Urothelium cell line (cell line): ENCODE measurements at regions not wholly inside any gene's neighbourhood (a gene's known extent, or its start where the extent isn't known, plus 50 kb on each side); places are given as distances from the start of the nearest gene placed in this dataset.
A peak's percentile ranks its signal among the peaks of the same experiment; 100 is the strongest.
"Not testable (repeated sequence)": the region's sequence is repeated elsewhere in the genome, so short reads cannot be mapped to it uniquely, and the experiment has no call there.

ENCODE experiments used
- DNase-seq: peaks from one replicate; pipeline ENCODE4 v3.0.0; 2011; ENCODE audit warnings: low spot score, mixed read lengths
- FAIRE-seq: peaks from 2 replicates; lab custom pipeline; 2011; peaks lifted over from hg19 to GRCh38; lab: Jason Lieb, UNC

DNA sequence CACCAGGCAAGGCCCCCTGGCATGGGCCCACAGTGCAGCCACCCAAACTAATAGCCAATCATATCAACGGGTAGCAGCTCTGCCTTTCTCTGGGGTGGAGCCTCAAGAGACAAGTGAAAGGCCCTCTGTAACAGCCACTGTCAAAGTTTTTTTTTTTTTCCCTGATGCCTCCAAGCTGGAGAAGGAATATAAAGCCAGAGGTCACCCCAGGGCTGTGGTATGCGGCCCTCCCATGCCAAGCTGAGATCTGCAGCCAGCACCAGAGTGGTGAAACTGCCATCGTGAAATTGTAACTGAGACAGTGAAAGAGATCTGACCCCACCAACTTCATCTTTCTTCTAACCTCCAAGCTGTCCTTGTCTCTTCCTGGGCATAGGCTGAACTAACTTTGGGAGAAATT lies 407.0 kb downstream of the KLHL4 start:
- DNase-seq (no peak), FAIRE-seq (no peak)

DNA sequence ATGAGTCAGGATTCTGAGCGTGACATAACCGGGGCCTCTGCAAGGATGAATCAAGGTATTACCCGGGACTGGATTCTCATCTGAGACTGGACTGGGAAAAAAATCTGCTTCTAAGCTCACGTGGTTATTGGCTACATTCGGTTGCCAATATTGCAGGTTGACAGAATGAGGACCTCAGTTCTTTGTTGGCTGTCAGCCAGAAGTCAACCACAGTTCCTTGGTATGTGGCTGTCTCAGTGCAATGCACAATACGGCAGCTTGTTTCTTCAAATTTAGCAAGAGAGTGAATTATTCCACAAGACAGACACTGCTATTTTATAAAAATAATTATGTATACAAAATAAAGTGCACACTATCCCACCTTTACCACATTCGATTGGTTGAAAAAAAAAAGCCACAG lies 424.2 kb downstream of the KLHL4 start:
- no peak for FAIRE-seq
- DNase-seq: peak; percentile 22

DNA sequence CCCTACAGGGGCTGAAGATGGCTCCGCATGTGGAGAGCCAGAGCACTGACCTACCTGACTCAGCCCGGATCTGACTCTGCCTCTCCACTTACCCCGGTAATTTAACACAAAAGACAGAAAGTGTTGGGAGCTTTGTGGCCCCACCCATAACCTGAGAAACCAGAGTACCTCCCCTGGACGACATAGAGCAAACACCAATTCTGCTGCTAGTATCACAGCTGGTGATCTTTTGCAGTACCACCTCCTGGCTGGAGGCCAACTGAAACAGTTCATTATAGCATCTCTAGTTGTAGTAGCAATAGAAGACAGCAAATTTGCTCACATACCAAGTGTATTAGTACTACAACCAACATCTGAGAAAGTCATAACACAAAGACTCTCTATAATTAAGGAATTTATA lies 443.9 kb downstream of the KLHL4 start:
- FAIRE-seq (no peak), DNase-seq (no peak)

DNA sequence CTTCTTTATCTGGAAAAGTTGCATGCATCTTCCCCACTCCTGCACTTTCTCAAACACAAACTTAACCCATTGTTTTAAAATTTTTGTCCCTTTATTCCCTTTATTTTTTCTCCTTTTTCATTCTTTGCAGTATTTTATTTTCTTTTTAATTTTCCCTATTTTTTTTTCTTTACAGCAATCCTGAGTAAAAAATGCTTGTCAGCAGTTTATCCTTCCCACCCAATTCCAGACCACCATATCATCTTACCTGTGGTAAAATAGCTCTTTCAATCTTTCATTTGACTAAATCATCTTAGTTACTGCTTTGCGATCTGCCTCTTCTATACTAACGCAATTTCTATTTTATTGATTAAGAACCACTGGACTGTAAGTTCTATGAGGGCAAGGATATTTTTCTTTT lies 450.5 kb downstream of the KLHL4 start:
- FAIRE-seq (no peak), DNase-seq (no peak)

DNA sequence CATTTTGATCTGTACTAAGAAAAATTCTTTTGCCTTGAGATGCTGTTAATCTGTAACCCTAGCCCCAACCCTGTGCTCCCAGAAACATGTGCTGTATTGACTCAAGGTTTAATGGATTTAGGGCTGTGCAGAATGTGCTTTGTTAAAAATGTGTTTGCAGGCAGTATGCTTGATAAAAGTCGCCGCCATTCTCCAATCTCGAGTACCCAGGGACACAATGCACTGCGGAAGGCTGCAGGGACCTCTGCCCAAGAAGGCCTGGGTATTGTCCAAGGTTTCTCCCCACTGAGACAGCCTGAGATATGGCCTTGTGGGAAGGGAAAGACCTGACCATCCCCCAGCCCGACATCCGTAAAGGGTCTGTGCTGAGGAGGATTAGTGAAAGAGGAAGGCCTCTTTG lies 454.5 kb downstream of the KLHL4 start:
- not testable (repeated sequence) for FAIRE-seq, DNase-seq

DNA sequence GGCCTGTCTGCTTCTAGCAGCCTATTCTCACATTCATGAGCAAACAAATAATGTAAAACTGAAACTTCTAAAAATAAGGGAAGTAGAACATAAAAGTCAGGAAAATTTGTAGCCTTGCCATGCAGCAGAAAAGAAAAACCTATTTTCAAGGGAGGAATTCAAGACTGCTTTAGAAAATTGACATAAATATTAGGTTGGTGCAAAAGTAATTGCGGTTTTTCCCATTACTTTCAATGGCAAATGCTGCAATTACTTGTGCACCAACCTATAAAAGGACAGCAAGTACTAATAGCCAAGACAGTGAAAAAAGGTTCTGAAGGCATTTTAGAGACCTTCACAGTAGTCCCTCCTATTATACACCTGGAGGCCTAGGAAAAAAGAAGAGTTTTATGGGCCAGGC lies 457.8 kb downstream of the KLHL4 start:
- no peak for DNase-seq

DNA sequence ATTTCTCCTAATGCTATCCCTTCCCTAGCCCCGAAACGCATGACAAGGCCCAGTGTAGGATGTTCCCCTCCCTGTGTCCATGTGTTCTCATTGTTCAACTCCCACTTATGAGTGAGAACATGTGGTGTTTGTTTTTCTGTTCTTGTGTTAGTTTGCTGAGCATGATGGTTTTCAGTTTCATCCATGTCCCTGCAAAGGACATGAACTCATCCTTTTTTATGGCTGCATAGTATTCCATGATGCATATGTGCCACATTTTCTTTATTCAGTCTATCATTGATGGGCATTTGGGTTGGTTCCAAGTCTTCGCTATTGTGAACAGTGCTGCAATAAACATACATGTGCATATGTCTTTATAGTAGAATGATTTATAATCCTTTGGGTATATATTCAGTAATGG lies 490.3 kb downstream of the KLHL4 start:
- not testable (repeated sequence) for FAIRE-seq

More for the DNA sequence above, 457.8 kb downstream of the KLHL4 start:
- FAIRE-seq: no peak

DNA sequence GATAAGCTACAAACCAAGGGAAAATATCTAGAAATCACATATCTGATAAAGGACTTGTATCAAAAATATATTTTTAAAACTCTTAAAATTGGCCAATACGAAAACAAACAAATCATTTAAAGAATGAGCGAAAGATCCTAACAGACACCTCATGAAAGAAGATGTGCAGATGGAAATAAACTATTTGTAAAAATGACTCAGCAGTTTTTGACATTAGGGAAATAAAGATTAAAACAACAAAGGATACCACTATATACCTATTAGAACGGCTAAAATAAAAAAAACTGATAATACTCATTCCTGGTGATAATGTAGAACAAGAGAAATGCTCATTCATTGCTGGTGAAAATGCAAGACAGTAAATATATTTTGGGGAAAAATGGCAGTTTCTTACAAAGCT lies 506.4 kb downstream of the KLHL4 start:
- DNase-seq (no peak), FAIRE-seq (no peak)

More for the DNA sequence above, 490.3 kb downstream of the KLHL4 start:
- DNase-seq: not testable (repeated sequence)

DNA sequence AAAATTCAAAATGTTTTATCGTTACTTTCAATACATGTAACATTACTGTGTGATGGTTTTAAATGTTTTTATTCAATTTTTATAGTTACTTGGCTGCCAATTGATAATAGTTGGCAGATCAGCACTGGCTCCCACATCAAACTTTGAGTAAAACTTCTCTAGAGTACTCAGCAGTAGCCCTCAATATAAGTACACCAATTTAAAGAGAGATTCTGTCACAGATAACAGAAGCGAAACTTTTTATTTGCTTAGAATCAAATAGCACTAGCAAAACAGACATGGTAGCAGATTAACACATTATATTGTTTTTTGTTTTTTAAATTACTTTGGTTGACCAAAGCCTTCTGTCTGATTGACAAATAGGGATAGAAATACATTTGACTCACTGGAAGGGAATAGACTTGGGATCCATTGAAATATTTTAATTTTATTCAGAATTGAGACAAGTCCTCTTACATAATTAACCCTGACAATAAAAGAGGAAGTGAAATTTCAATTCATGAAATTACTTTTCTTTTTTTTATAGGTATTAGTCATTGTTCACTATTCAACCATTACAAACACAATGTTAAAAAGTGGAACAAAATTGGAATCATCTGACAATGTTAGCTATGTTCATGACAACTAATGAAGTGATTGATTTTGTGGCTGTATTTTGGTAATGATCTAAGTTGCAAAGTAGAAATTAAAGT lies 554.9 kb downstream of the KLHL4 start:
- FAIRE-seq: no peak

DNA sequence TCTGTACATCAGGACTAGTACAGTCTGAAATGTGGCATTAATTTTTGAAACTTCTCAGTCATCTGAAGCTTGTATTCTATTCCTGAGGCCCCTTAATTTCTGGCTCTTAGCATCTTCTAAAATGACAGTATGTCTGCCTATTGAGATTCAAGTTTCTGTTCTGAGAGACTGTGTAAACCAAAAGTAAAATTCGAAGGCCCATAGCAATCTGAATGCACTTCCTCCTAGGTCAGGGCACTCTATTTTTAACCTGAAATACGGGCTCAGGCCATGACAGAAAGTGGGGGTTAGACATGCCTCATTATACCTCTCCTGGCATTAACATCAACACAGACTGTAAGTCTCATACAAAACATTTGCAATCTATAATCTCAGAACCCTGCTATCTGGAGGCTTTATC lies 584.4 kb downstream of the KLHL4 start:
- FAIRE-seq: no peak
- no peak for DNase-seq

More for the DNA sequence above, 554.9 kb downstream of the KLHL4 start:
- no peak for DNase-seq

DNA sequence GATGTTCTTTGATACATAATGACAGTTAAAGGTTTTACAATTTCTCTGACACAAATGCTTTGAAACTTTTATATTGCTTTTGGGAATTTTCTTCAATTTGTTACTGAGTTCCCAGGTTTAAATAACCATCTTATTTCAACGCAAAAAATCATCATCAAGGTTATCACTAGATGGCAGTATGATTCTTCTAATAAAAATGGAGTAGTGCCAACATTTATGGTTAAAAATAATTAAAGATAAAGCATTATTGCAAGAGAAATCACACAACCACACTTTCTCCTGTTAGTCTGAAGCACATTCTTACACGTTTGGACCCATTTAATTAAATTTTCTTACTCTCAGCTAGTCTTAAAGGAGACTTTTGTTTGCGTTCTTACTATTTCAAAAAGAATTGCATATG lies 611.3 kb upstream of the CPXCR1 start:
- no peak for FAIRE-seq

DNA sequence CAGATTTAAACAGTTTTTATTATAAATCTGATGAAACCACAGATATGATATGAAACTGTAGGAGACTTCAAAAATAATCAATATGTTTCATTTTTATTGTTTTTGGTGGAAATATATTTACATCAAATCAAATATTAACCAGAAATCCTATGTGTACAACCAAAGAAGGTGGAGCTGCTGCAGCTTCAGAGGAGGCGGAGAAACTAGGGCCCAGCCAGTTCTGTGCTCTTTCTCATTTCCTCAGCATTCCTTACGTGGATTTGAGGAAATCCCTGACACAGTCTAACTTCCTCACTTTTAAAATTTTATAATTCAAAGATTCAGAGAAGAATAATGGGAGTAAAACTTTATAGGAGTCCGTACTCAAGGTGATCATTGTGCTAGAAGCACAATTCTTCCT lies 610.7 kb upstream of the CPXCR1 start:
- FAIRE-seq: no peak
- DNase-seq: no peak

More for the DNA sequence above, 611.3 kb upstream of the CPXCR1 start:
- DNase-seq: peak; percentile 1

DNA sequence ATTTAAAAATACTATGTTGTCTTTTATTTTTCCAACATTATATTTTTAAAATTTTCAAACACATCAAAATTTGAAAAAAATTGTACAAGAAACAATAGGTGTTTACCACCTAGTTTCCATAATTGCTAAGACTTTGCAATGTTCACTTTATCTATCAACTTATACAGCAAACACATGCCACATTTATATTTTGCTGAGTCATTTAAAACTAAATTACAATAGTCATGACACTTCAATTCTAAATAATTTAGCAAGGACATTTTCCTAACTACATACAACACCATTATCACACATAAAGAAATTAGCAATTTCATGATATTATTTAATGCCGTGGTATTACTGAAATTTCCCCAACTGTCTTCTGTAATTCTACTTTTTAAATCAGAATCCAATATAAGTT lies 600.4 kb upstream of the CPXCR1 start:
- FAIRE-seq (no peak), DNase-seq (no peak)

DNA sequence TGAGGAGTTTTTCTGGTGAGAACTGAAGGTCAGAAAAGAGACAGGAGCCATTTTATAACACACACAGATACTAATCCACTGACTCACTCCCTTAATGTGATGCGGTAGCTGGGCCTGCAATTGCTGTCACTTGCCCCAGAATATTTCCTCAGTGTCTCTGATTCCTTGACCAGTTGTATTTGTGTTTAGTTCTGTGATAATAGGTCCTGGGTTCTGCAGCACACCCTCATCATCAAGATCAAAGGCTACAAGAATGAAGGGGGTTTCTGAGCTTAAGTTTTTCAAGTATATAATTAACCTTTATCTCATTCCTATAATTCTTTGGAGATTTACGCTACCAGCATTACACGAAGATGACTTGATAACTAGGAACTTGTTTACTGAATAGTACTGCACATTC lies 576.5 kb upstream of the CPXCR1 start:
- no peak for FAIRE-seq
- DNase-seq: peak; percentile 4

DNA sequence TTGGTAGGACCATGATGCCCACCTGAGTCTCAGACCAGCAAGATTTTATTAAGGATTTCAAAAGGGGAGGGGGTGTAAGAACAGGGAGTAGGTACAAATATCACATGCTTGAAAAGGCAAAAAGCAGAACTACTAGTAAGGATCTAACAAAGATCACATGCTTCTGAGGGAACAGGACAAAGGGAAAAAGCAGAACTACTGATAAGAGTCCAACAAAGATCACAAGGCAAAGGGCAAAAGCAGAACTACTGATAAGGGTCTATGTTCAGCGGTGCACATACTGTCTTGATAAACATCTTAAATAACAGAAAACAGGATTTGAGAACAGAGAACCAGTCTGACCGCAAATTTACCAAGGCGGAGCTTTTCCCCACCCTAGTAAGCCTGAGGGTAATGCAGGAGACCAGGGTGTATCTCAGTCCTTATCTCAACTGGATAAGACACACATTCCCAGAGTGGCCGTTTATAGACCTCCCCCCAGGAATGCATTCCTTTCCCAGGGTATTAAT lies 573.0 kb upstream of the CPXCR1 start:
- not testable (repeated sequence) for FAIRE-seq, DNase-seq

DNA sequence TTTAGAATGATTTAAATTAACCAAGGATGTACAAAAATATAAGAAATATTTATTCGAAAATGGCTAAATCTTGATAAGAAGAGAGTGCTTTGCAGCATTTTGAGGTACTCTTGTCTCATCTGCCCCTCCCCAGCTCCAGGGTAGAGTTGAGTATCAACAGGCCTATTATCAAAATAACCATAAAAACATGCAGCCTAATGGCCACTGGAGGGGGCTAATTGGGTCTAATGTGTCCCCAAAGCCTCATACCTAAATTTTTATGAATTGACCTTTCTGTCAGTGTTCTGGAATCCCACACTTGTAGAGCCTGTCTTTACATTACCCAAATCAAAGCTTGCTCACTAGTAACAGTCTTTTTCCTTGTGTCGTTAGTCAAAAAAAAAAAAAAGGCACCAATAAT lies 544.9 kb upstream of the CPXCR1 start:
- DNase-seq (no peak), FAIRE-seq (no peak)

DNA sequence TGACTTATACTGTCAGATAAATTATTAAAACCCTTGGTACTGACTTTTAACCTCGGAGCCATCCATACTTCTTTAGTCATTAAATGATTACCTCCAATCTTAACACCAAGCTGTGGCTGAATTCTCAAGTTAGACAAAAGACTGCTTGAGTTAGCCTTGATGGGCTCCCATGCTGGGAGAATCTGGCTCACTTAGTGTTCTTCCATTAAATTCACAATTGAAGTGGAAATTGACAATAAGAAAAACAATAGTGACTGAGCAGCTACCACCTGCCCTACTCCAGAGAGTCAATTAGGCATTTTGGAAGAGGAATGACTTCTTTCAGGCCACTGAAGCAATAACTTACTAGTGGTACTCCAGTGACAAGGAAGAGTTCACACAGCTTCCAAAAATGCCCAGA lies 503.0 kb upstream of the CPXCR1 start:
- DNase-seq: no peak
- FAIRE-seq: no peak

DNA sequence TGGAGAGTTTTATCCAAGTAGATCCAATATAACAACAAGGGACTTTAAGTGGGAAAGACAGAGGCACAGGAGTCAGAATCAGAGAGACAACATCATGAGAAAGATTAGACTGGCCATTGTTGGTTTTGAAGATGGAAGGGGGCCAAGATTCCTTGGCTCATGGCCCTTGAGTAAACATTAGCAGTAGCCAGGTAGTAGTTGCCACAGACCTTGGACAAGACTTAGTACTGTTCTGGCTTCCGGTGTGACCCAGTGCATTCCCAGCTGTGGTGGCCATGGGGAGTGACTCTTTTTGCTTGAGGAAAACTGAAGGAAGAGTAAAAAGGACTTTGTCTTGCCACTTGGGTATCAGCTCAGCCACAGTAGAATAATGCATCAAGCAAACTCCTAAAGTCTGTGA lies 462.2 kb upstream of the CPXCR1 start:
- DNase-seq (peak; percentile 15), FAIRE-seq (no peak)

DNA sequence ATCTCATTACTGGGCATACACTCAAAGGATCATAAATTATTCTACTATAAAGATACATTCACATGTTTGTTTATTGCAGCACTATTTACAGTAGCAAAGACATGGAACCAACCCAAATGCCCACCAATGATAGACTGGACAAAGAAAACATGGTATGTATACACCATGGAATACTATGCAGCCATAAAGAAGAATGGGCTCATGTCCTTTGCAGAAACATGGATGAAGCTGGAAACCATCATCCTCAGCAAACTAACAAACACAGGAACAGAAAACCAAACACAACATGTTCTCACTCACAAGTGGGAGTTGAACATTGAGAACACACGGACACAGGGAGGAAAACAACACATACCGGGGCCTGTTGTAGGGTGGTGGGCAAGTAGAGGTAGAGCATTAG lies 433.1 kb upstream of the CPXCR1 start:
- FAIRE-seq, DNase-seq: not testable (repeated sequence)

DNA sequence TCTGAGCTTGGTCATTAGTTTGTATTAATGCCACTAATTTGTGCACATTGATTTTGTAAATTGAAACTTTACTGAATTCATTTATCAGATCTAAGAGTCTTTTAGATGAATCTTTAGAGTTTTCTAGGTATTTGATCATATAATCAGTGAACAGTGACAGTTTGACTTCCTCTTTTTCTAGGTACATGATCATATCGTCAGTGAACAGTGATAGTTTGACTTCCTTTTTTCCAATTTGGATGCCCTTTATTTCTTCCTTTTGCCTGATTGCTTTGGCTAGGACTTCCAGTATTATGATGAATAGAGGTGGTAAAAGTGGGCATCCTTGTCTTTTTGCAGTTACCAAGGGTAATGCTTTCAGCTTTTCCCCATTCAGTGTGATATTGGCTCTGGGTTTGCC lies 421.4 kb upstream of the CPXCR1 start:
- FAIRE-seq: no peak
- no peak for DNase-seq

DNA sequence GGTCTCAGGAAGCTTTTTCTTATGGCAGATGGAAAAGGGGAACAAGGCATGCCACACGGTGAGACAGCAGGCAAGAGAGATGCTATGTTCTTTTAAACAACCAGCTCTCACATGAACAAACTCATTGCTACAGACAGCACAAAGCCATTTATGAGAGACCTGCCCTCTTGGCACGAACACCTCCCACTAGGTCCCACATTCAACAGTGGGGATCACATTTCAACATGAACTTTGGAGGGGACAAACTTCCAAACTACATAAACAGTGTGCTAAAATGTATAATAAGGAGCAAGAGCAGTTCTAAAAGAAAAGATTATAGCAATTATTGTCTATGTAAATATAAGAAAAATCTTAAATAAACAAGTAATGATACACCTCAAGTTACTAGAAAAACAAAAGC lies 391.8 kb upstream of the CPXCR1 start:
- DNase-seq (no peak), FAIRE-seq (no peak)

DNA sequence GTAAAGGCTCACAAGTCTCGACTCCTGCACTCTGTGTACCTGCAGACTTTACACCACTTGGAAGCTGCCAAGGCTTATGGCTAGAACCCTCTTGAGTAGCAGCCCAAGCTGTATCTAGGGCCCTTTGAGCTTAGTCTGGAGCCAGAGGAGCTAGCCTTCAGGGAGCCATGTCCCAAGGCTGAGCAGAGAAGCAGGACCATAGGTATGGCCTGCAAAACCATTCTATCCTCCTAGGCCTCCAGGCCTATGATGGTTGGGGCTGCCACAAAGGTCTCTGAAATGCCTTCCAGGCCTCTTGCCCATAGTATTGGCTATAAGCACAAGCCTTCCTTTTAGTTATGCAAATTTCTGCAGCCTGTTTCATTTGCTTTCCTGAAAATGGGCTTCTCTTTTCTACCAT lies 380.7 kb upstream of the CPXCR1 start:
- FAIRE-seq: no peak
- DNase-seq: no peak

DNA sequence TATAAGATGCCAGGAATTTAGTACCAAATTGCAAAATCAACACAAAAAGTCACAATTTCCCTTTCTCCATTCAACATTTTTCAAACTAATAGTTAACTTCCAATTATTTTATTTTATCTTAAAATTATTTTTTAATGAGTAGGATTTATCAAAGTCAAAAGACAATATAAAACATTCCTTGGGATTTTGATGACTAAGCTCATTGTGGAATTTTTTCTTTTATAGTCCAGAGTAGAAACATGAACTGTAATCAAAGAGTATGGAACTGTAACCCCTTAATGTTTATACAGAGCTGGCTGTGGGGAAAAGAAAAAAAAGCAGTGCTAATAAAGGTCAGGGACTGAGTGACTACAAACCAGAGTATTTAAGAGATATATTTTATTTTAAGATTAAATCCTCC lies 368.6 kb upstream of the CPXCR1 start:
- DNase-seq (no peak), FAIRE-seq (no peak)
